ENCODE measurements at regions not wholly inside any gene's neighbourhood (a gene's known extent, or its start where the extent isn't known, plus 50 kb on each side); places are given as distances from the start of the nearest gene placed in this dataset.
"Not testable (repeated sequence)": the region's sequence is repeated elsewhere in the genome, so short reads cannot be mapped to it uniquely, and the experiment has no call there.

DNA sequence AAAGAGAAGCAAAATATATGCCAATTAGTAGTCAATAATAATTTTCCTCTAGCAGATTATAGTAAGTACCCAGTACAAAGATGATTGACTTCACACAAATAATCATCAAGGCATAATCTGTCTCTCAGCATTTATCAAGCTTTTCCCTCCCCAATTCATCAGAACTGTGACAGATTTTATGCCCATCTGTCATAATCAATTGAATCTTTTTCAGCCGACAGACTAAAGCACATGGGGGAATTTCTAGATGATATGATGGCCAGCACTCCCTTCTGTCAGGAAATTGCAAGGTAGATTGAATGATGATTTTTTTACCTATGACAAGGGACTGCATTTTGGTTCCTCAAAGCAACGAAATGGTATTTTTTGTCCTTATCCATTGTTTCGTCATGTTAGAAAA is 227.1 kb upstream of the CYLC2 start:
- DNase-seq (ENCODE audit: low read depth), result no peak
- H3K4me3 ChIP-seq (ENCODE audit: control insufficient read depth, low read depth, low read length), result no peak overlapping the region
- TF ChIP-seq, protein P1, sequence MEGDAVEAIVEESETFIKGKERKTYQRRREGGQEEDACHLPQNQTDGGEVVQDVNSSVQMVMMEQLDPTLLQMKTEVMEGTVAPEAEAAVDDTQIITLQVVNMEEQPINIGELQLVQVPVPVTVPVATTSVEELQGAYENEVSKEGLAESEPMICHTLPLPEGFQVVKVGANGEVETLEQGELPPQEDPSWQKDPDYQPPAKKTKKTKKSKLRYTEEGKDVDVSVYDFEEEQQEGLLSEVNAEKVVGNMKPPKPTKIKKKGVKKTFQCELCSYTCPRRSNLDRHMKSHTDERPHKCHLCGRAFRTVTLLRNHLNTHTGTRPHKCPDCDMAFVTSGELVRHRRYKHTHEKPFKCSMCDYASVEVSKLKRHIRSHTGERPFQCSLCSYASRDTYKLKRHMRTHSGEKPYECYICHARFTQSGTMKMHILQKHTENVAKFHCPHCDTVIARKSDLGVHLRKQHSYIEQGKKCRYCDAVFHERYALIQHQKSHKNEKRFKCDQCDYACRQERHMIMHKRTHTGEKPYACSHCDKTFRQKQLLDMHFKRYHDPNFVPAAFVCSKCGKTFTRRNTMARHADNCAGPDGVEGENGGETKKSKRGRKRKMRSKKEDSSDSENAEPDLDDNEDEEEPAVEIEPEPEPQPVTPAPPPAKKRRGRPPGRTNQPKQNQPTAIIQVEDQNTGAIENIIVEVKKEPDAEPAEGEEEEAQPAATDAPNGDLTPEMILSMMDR (IDR thresholded peaks at IDR 0.05; ENCODE audit: control insufficient read depth, insufficient read depth, low read depth, low read length, missing control alignments), result no peak

DNA sequence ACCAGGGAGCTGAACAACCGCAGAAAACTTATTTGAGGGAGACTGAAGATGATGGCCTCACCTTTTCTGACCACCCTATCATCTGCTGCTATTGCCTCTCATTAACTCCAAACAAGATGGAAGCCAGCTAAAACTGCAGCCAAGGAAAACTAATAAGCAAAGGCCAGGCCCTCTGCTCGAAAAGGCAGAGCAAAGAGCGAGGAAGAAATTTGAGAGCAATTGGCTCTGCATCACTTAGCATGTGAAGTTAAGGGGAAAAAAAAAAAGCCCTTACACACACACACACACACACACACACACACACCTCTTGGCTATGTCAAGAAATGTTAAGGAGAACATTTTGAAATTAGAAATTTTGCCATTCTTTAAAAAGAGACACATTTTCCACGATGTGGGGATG is 228.1 kb upstream of the CYLC2 start:
- TF ChIP-seq, protein P1 (IDR thresholded peaks at IDR 0.05; ENCODE audit: control insufficient read depth, insufficient read depth, low read depth, low read length, missing control alignments), result no peak
- no peak overlapping the region for H3K4me3 ChIP-seq (ENCODE audit: control insufficient read depth, low read depth, low read length)
- DNase-seq (ENCODE audit: low read depth), result no peak

DNA sequence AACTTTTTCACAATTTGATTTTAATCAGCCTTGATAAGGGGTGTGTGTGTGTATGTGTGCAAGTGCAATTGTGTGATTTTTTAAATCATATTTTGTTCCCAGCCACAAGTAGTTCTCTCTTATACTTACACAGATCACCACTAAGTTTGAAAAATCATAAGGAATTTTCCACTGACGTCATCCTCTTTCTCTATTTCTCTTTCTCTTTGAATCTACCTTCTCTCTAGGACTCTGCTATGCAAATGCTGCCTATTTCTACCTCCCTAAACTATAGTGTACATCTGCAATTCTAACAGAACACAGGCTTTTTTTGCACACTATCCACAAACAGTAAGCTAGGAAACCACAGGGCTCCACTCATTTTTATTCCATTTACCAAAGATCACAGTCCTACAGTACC is 254.6 kb upstream of the CYLC2 start:
- TF ChIP-seq, protein P1 (IDR thresholded peaks at IDR 0.05; ENCODE audit: control insufficient read depth, insufficient read depth, low read depth, low read length, missing control alignments), result no peak
- no peak for DNase-seq (ENCODE audit: low read depth)
- H3K4me3 ChIP-seq (ENCODE audit: control insufficient read depth, low read depth, low read length), result no peak overlapping the region

DNA sequence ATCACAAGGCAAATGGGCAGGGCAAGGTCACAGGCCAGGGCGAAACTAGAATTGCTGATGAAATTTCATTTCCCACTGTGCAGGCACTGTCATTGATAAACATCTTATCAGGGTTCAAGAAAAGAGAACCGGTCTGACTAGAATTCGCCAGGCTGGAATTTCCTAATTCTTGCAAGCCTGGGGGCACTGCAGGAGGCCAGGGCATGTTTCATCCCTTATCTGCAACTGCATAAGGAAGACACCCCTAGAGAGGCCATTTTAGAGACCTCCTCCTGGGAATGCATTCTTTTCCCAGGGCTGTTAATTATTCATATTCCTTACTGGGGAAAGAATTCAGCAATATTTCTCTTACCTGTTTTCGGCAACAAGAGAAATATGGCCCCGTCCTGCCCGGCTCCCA is 266.2 kb upstream of the CYLC2 start:
- H3K4me3 ChIP-seq (ENCODE audit: control insufficient read depth, low read depth, low read length), result no peak overlapping the region

DNA sequence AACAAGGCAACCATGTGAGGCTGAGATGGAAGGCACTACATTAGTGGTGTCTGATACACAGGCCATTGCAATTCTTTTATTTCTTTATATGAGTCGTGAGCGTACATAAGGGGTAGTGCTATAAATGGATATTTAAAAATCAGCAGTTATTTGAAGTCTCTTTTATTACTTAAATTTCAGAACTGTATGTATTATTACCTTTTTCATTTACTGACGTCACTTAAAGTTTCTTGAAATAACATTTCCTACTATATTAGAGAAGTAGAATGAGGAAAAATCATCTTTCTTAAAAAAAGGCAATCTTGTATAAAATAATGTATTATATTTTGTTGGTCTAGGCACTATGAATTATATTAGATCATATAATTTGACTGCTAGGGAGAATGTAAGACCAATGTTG is 280.9 kb upstream of the CYLC2 start:
- no peak for DNase-seq (ENCODE audit: low read depth)
- TF ChIP-seq, protein P1 (IDR thresholded peaks at IDR 0.05; ENCODE audit: control insufficient read depth, insufficient read depth, low read depth, low read length, missing control alignments), result no peak
- no peak overlapping the region for H3K4me3 ChIP-seq (ENCODE audit: control insufficient read depth, low read depth, low read length)

More for the DNA sequence above, 266.2 kb upstream of the CYLC2 start:
- TF ChIP-seq, protein P1 (IDR thresholded peaks at IDR 0.05; ENCODE audit: control insufficient read depth, insufficient read depth, low read depth, low read length, missing control alignments), result no peak
- no peak for DNase-seq (ENCODE audit: low read depth)

DNA sequence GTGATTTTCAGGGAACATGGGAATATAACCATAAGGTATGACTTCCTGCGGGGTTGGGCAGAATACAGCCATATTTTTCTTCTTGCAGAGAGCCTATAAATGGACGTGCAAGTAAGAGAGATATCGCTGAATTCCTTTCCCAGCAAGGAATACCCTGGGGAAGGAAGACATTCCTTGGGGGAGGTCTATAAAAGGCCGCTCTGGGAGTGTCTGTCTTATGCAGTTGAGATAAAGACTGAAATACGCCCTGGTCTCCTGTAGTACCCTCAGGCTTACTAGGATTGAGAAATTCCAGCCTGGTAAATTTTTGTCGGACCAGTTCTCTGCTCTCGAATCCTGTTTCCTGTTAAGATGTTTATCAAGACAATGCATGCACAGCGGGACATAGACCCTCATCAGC is 282.2 kb upstream of the CYLC2 start:
- DNase-seq (ENCODE audit: low read depth); H3K4me3 ChIP-seq (ENCODE audit: control insufficient read depth, low read depth, low read length): not testable (repeated sequence)

DNA sequence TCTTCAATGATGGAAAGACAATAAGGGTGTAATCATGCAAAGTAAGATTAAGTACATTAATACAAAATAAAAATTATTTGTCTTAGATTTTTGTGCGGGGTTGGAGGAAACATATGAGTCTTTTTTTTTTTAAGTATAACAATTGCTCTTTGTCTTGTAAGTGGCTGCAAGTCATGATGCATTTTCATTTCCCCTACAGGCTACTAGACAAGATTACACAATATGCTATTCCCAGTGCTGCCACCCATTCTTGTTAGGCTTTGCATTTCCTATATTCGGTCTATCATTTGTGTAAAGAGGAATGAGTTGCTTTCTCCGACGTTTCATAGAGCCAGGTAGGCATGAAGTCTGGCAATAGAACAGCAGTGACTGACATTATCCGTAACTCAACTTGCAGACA is 294.2 kb upstream of the CYLC2 start:
- no peak for DNase-seq (ENCODE audit: low read depth)
- TF ChIP-seq, protein P1 (IDR thresholded peaks at IDR 0.05; ENCODE audit: control insufficient read depth, insufficient read depth, low read depth, low read length, missing control alignments), result no peak
- no peak overlapping the region for H3K4me3 ChIP-seq (ENCODE audit: control insufficient read depth, low read depth, low read length)
